AG04450 (cell line): ENCODE measurements at regions not wholly inside any gene's neighbourhood (a gene's known extent, or its start where the extent isn't known, plus 50 kb on each side); places are given as distances from the start of the nearest gene placed in this dataset.
"Not testable (repeated sequence)": the region's sequence is repeated elsewhere in the genome, so short reads cannot be mapped to it uniquely, and the experiment has no call there.

Experiments used
- CTCF ChIA-PET: fragments of 300-600, 350-600 bp; formaldehyde crosslinking; extraction: SDS; loops from one replicate; lab custom pipeline; 2022; ENCODE audit warnings: antibody characterized with exemption, inconsistent platforms; lab: Charles Lee
- POLR2A ChIA-PET: fragments of 350-600 bp; formaldehyde crosslinking; extraction: SDS; loops from one replicate; lab custom pipeline; 2021; ENCODE audit warnings: antibody characterized with exemption, inconsistent platforms; lab: Yijun Ruan, JAX
- DNase-seq: peaks from one replicate; pipeline ENCODE4 v3.0.0-alpha.2; 2011; ENCODE audit warnings: low read depth, low spot score
- H3K27ac ChIP-seq: one replicate; pipeline ENCODE4 v1.5.1; 2012; ENCODE audit warnings: low read depth, low read length, control low read depth
- H3K27me3 ChIP-seq: one replicate; pipeline ENCODE4 v1.6.0; 2012; ENCODE audit warnings: low read length; ENCODE audit not compliant: control insufficient read depth, insufficient read depth
- H3K4me3 ChIP-seq: 2 replicates; pipeline ENCODE4 v1.5.1; 2011; ENCODE audit warnings: mild to moderate bottlenecking, low read depth, low read length, control low read depth
- H3K9me3 ChIP-seq: 2 replicates; pipeline ENCODE4 v1.5.1; 2012; ENCODE audit warnings: low read length; ENCODE audit not compliant: control insufficient read depth, insufficient read depth
- CTCF ChIP-seq: IDR thresholded peaks from 2 replicates; pipeline ENCODE4 v1.5.1; 2011; ENCODE audit warnings: low read depth, low read length, control low read depth, inconsistent platforms

GRCh38 chr11:28910926-28911325, 802.7 kb downstream of the METTL15 start:
- POLR2A ChIA-PET: no interaction called here
- Histone ChIP-seq H3K27me3 (no peaks in the 10 kb centered on the region), H3K9me3 (no peaks in the 10 kb centered on the region), H3K4me3 (no peak overlapping the region), H3K27ac (no peak overlapping the region)
- TF ChIP-seq CTCF: no peak
- CTCF ChIA-PET: no interaction called here
- DNase-seq: no peak

- no peak for TF ChIP-seq CTCF
- POLR2A ChIA-PET: no interaction called here
- no peak for DNase-seq
- no peaks in the 10 kb centered on the region for H3K27me3 ChIP-seq
- CTCF ChIA-PET: no interaction called here
- H3K27ac ChIP-seq: no peak overlapping the region
- H3K9me3 ChIP-seq: no peaks in the 10 kb centered on the region
- no peak overlapping the region for H3K4me3 ChIP-seq
Measured at GRCh38 chr11:28903716-28904115, 795.5 kb downstream of the METTL15 start.

- H3K9me3 ChIP-seq: no peaks in the 10 kb centered on the region
- ChIA-PET POLR2A (no interaction called here), CTCF (no interaction called here)
- H3K27ac ChIP-seq: no peak overlapping the region
- no peak for DNase-seq
- no peak overlapping the region for H3K4me3 ChIP-seq
- no peak for TF ChIP-seq CTCF
- no peaks in the 10 kb centered on the region for H3K27me3 ChIP-seq
Measured at GRCh38 chr11:28900427-28900826, 792.2 kb downstream of the METTL15 start.

GRCh38 chr11:28899706-28900105, 791.5 kb downstream of the METTL15 start:
- Histone ChIP-seq H3K9me3 (no peaks in the 10 kb centered on the region), H3K4me3 (no peak overlapping the region), H3K27ac (no peak overlapping the region), H3K27me3 (no peaks in the 10 kb centered on the region)
- TF ChIP-seq CTCF: no peak
- CTCF ChIA-PET: no interaction called here
- POLR2A ChIA-PET: no interaction called here
- DNase-seq: no peak

GRCh38 chr11:28890601-28891040, 782.4 kb downstream of the METTL15 start:
- H3K27me3 ChIP-seq, POLR2A ChIA-PET, H3K27ac ChIP-seq, H3K9me3 ChIP-seq, CTCF ChIA-PET, DNase-seq, H3K4me3 ChIP-seq: not testable (repeated sequence)

- DNase-seq: no peak
- Histone ChIP-seq H3K9me3 (peaks cover 4% of the 10 kb centered on the region; the same call in 1 of the 2 replicates), H3K27me3 (no peaks in the 10 kb centered on the region), H3K27ac (no peak overlapping the region), H3K4me3 (no peak overlapping the region)
- CTCF ChIA-PET: no interaction called here
- POLR2A ChIA-PET: no interaction called here
- TF ChIP-seq CTCF: no peak
Measured at GRCh38 chr11:28887681-28888080, 779.5 kb downstream of the METTL15 start.
